ENCODE measurements at regions not wholly inside any gene's neighbourhood (a gene's known extent, or its start where the extent isn't known, plus 50 kb on each side); places are given as distances from the start of the nearest gene placed in this dataset.
"Not testable (repeated sequence)": the region's sequence is repeated elsewhere in the genome, so short reads cannot be mapped to it uniquely, and the experiment has no call there.

DNA sequence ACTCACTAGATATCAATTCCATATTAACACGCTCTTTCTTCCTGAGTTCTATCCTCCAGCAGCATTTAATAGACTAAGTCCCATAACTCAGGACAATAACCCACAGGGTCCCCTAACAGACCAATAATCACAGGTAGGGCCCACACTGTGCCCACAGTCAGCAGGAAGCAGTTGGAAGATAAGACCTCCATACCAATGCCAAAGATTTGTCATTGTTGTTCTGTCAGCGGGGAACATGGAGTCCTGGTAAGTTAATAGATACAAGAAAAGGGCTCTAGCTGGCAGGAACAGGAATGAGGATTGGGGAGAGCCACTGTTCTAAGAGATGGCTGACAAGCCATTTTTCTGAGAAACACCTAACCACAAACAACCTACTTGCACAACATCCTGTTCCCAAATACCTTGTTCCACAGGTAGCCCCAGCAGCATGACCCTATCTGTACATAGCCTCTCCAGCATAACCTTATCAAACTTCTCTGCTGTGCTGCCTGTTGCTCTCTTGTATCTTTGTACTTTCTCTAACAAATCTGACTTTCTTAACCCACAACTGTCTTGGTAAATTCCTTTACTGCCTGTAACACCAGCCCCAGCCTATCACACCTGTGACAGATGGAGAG lies 142.0 kb upstream of the KCNJ15 start:
- DNase-seq (ENCODE audit: low spot score): no peak

DNA sequence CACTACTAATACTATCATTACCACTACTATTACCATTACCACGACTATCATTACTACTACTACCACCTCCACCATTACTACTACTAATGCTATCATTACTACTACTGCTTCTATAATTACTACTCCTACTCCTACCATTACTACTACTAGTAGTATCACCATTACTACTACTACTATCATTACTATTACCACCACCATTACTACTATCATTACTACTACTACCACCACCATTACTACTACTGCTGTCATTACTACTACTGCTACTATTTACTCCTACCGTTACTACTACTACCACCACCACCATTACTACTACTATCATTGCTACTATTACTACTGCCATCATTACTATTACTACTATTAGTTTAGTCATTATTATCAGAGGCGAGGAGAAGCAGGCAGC lies 140.9 kb upstream of the KCNJ15 start:
- DNase-seq (ENCODE audit: low spot score): no peak

DNA sequence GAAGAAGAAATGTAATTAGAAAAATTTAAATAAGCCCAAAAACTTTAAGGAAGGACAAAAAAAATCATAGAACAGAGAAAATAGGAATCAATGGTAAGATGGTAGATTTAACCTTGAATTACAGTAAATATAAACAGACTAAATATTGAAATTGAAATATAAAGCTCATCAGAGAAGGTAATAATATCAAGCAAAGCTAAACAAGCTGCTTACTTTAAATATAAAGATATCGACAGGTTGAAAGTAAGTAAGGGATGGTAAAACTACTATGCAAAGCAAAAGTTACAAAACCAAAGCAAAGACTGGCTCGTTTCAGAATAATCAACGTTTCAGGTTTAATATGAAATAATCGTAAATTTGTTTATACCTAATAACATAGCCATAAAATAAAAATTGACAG lies 137.0 kb upstream of the KCNJ15 start:
- no peak for DNase-seq (ENCODE audit: low spot score)

DNA sequence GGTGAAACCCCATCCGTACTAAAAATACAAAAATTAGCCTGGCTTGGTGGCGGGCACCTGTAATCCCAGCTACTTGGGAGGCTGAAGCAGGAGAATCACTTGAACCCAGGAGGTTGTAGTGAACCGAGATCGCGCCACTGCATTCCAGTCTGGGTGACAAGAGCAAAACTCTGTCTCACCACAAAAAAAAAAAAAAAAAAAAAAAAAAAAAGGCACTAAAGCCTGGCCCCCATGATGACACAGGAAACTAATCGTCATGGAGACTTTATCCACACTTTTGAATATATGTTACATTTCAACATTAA lies 136.2 kb upstream of the KCNJ15 start:
- DNase-seq (ENCODE audit: low spot score): not testable (repeated sequence)

DNA sequence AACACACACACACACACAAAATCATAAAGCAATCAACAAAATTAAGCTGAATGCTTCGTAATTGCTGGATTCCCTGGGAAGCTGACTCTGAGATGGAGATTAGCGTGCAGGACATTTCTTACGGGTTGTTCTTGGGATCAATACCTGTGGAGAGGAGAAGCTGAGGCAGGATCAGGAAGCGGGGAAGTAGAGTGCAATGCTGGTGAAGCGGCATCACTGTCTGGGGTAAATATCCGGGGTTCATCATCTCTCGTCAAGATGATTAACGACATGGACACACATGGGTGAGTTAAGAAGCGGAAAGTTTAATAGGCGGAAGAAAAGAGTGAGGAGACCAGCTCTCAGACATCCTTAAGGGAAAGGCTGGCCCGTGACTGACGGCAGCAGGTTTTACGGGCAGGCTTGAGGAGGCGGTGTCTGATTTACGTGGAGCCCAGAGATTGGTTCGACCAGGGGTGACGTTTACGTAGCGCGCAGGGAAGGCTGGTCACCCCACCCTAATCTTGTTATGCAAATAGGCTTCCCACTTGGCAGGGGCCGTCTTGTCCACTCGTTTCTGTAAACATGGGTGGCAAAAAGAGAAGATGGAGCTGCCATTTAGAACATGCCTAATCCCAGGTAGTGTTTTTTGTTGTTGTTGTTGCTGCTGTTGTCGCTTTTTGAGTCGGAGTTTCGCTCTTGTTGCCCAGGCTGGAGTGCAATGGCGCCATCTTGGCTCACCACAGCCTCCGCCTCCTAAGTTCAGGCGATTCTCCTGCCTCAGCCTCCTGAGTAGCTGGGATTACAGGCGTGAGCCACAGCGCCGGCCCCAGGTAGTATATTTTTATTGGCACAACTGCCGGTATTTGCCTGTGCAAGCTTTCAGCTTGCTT lies 135.6 kb upstream of the KCNJ15 start:
- no peak for DNase-seq (ENCODE audit: low spot score)

DNA sequence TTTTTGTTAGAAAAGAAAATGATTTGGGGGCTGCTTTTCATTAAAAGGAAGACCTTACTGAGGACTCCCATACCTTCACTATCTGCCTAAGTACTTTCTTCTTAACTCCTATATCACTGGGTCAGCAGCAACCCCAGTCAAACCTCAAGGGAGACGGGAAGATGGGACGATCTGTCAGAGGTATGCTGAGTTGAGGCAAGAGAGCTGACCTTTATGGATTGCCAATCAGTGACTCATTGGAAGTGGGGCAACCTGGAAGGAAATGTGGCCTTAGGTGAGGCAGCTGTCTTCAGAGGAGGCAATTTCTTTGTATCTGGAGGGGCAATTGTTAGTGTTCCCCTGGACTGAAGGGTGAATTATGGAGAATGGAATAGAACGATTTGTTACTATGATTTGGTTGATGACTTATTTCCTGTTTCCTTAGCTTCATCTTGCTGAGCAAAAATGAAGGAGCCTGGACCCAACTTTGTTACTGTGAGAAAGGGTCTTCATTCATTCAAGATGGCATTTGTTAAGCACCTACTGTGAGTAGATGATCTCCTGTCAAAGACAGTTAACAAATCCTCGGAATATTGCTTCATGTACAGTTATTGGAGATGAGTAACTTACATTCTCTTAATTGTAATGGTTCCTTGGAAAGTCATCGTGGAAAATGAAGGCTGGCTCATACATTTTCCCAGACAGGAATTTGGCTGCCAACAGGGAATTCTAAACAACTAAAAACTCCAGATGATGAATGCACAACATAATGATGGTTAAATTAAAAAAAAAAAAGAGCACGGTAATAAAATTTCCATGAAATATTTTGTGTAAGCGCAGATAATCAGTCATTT lies 134.7 kb upstream of the KCNJ15 start:
- DNase-seq (ENCODE audit: low spot score): no peak

DNA sequence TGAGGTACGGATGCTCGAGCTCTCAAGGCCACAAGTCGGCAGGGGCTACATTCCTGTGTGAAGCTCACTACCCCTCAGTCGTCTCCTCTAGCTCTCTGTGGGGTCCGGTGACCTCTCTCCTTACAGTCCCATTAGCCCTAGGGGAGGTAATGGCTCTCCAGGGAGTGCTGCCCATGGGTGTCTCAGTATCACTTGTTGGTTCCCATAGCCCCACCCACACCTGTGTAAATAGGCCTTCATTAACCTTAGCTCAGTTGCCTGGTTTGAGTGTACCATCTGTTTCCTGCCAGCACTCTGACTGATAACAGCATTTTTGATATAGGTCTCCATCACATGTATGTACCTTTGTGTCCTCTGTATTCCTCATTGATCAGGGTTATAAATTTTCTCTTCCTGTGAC lies 133.2 kb upstream of the KCNJ15 start:
- DNase-seq (ENCODE audit: low spot score): no peak

DNA sequence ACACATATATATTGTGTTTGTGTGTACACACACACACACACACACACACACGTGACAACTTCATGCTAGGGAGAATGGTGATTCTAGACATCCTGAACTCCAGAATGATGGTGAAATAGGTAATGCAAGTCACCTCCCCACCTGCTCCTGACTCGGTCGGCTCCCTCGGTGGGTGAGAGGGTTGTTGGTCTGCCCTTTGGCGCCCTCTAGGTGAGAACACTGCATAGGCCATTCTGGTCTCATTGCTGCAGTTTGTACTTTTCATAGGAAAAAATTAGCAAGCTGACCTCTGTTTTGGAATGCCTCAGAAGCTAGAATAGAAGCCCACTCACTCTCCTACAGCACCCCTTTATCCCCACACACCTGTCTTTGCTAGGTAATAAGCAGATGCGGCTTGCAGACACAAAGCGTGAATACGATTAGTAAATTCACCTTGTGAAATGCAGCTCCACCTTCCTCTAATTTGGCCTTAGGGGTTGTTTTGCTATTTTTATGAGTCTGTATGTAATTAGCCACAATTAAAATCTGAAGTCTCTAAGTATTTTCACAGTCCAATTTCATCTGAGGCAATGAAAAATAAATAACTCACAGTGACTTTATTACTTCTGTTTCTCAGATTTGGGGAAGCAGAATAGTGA lies 130.0 kb upstream of the KCNJ15 start:
- peak; percentile 77 for DNase-seq (ENCODE audit: low spot score)

DNA sequence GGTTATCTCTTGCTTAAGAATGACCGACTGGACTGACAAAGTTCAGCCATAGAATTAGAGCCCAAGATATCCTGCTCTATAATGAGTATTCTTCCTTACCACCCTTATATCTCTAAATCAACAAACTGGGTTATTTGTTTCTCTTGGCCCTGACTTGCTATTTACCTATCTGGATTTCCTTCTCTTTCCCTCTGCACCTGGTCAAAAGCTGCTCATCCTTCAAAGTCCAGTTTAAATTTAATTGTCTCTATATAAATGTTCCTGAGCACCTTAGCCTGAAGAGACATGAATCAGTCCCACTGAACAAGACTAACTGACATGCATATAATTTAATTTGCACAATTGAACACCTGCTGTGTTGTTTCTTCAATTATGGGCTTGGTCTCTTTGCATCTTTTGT lies 127.1 kb upstream of the KCNJ15 start:
- no peak for DNase-seq (ENCODE audit: low spot score)

DNA sequence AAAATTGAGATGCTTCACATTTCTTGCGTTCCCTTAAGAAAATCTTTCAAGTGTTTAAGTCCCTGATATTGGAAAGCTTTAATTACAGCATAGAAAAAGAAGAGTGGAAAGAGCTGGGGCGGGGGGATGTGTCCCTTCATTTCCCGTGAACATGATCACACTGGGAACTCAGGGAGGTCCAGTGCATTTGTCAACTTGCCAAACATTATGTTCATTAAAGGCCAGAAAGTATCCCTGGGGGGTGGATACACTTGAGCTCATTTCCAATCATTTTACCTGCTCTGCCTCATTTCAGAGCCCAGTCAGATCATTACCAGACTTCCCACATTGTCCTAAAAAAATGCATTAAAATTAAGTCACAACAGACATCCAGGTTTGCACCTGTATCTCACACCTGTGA lies 123.6 kb upstream of the KCNJ15 start:
- no peak for DNase-seq (ENCODE audit: low spot score)

DNA sequence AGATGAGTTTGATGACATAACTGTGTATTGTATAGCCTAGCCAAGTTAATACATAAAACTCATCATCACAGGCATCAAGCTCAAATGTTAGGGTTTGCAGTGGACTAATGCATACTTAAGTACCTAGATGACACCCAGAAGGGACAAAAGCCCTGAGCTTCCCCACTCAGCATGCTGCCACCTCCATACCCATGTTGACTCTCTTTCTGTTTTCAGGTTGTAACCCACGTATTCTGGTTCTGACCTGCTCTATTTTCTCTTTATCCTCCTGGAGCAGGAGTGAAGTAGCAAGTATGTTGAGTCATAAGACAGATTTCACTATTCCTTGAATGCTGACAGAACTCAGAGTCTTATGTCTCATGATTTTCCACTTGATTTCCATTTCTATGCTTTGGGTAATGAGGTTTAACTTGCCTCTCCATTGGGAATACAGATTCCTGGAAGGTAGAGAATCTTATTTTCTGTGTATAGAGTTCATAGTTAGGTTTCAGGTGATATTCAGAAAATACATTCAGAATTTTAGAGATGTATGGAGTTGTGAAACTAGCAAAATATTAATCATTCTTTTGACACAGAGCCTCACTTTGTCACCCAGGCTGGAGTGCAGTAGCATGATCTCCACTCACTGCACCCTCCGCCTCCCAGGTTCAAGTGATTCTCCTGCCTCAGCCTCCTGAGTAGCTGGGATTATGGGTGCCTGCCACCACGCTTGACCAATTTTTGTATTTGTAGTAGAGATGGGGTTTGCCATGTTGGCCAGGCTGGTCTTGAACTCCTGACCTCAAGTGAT lies 122.5 kb upstream of the KCNJ15 start:
- no peak for DNase-seq (ENCODE audit: low spot score)

DNA sequence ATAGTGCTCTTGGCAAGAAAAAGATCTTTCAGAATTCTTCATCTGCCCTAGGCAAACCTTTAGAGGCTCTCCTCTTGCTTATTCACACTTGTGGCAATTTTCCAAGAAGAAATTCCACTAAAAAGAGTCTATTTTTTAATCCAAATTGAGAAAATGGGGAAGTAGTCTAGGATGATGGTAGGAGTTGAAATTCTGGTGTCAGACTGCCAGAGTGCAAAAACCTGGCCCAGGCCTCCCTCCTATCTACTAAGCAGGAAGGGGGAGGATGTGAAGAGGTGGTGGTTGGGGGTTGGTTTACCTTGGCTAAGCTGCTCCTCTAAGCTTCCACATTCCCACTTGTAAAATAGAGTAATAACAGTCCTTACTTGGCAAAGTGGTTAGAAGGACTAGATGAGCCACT lies 120.6 kb upstream of the KCNJ15 start:
- DNase-seq (ENCODE audit: low spot score): no peak

DNA sequence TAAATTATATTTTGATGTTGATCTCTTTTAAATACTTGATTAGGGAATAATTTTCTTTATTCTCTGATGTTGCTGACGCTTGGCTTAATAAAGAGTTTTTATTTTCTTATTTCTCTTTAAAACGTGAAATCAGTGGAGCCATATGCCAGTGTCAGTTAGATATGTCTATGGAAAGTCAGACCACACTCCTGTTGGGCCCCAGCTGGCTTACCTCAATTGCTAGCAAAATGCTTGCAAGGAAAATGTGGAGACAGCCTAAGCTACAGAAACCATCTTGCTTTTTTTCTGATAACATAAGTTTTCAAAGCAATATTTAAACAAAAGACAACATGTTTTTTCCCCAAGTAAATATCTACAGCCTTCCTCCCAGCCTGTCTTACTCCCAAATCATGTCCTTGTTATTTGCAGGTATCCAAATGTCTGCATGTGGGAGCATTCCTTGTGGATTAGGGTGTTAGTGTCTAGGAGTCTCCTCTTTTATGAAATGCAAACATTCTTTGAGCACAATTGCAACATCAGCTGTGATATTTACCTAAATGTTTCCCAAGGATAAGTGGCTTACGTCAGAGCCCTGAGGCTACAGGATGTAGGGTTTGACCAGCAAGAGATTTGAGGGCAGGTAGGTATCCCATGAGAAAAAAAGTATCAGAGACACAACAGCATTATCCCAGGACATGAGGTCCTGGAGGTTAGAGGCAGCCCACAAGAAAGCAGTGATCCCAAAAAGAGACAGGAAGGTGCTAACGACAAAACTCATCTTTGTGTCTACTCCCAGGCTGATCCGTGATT lies 117.2 kb upstream of the KCNJ15 start:
- DNase-seq (ENCODE audit: low spot score): no peak

DNA sequence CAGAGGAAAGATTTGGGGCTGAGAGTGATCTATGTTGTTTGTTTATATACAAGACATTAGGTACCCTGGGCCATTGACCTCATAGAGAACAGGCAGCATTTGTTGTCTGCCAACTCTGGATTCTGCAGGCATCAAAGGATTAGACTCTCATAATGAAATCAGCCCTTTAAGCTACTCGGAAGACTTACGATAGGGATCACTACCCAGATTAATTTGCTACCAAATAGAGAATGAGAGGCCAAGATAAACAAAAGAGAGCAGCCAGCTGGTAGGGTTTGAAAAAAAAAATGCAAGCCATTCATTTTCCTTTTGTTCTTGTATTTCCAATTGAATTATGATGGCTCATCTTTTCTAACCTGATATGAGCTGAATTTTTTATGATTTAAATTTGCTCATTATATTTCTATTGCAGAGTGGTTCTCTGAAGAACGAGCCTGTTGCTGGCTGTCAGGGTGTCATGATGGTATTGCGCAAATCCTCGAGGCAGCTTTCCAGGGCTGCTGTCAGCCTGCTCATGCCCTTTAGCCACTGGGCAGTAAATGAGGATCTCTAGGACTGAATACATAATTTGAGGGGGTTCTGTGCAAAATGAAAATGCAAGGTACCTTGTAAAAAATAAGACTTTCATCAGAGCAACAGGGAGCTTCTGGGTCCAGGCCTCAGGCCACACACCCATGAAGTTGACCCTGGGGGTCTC lies 116.4 kb upstream of the KCNJ15 start:
- no peak for DNase-seq (ENCODE audit: low spot score)

DNA sequence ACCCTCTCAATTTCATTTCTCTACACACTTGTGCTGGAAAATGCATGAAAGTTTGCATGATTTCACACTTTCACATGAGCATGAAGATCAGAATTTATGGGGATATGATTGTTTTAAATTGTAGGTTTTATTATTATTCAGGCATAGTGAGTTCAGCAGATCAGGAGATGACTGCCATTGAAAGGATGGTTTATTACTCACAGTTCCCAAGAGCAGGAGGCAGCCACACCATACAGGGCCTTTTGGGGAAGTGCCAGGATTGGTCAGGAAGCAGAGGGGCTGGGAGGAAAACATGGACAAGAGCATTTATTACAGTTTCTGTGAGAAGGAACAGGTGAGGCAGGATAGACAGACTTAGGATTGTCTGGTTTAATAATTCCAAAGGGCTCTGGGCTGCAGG lies 114.6 kb upstream of the KCNJ15 start:
- DNase-seq (ENCODE audit: low spot score): no peak

DNA sequence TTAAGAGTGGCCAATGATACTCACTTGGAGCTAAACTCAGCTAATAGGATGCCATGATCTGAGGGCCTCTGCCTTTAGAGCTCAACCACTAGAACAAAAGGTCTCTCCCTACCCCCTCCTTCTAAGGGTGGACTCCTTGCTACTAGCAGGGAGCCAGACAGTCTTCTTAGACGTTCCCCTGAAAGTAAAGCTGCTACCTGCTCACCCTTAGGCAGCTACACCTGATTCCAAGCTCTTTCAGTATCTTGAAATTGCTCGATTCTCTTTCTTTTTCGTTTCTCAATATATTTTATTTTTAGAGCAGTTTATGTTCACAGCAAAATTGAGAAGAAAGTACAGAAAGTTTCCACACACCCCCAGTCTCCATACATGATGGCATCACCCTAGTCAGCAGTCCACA lies 112.6 kb upstream of the KCNJ15 start:
- no peak for DNase-seq (ENCODE audit: low spot score)

DNA sequence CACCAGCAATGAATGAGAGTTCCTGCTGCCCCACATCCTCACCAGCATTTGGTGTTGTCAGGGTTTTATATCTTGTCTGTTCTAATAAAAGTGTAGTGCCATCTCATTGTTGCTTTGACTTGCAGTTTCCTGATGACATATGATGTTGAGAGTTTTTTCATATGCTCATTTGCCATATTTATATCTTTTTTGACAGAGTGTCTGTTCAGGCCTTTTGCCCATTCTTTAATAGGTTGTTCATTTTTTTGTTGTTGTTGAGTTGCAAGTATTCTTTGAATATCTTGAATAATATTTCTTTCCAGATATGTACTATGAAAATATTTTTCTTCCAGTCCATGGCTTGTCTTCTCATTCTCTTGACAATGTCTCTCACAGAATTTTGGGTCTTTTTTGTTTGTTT lies 111.7 kb upstream of the KCNJ15 start:
- no peak for DNase-seq (ENCODE audit: low spot score)

DNA sequence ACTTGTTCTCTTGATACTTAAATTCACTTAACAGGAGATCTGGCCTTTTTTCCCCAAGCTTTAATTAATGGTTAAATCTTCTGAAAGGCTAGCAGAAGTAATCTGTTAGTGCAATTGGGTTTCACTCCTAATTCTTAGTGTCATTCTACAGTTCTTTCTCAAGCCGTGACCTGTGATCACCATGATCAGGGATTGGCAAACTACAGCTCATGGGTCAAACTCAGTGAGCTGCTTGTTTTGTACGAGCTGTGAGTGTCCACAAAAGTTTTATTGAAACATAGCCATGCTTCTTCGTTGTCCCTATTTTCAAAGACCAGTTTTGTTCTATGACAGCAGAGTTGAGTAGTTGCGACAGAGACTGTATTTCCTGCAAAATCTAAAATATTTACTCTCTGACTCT lies 109.4 kb upstream of the KCNJ15 start:
- no peak for DNase-seq (ENCODE audit: low spot score)

DNA sequence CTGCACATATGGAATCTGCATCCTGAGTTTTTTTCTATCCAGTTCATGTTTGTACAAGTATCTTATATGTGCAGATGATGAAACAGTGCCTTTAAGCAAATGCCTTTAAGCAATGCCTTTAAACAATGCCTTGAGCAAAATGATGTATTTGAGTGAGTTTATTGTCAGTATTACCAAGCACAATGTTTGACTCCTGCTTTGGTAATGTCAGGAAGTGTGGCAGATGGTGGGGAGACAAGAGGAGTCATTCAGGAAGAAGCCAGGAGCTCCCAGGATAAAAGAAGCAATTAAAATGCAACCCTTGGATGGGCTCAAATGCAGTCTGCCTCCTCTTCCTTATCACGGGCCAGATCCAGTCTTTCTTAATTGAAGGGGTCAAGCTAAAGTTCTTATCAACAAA lies 108.7 kb upstream of the KCNJ15 start:
- no peak for DNase-seq (ENCODE audit: low spot score)

DNA sequence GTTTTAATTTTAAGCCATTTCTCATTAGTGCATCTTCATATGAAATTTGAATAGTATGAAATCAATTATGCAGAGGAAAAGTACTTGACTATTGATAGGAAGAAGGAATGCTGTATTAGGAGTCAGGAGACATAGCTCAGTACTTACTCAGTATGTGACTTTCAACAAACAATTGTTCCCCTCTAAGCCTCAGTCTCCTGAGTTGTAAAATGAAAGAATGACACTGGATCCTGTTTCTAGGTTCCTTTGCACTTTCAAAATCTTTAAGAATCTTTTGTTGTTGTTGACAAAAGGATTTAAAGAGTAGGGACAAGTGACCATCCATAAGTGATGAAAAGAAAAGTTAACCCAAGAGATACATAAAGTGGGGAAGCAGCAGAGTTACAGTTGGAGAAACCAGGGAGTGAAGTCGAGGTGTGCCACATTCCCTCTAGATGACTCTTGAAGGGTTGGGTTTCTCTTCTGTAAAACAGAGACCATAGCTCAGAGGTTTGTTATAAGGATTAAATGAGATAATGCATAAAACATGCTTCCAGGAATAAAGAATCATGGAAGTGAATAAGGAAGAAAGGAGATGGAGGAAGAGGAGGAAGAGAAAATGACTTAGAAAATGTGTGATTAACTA lies 105.7 kb upstream of the KCNJ15 start:
- no peak for DNase-seq (ENCODE audit: low spot score)
